GM12878 (cell line): ENCODE measurements at regions not wholly inside any gene's neighbourhood (a gene's known extent, or its start where the extent isn't known, plus 50 kb on each side); places are given as distances from the start of the nearest gene placed in this dataset.

Source experiments
- ATAC-seq: fragments of 200-7000 bp; cut with Tn5 transposase; 3 replicates; pipeline ENCODE4 v1.9.1; 2020; ENCODE audit warnings: mild to moderate bottlenecking, moderate library complexity
- BruUV-seq: library from RNA; stranded (reverse); fragments of 400-500 nt; replicated peaks from 2 replicates; lab custom pipeline; 2021; lab: Mats Ljungman, UMichigan
- CTCF ChIA-PET: fragments of 300-600 bp; sonication (Branson Sonifier 250); formaldehyde crosslinking; extraction: SDS; loops from one replicate; lab custom pipeline; 2021; ENCODE audit warnings: inconsistent platforms; lab: Yijun Ruan, JAX
- POLR2A ChIA-PET: fragments of 350-600 bp; formaldehyde crosslinking; extraction: SDS; loops from one replicate; lab custom pipeline; 2021; ENCODE audit warnings: inconsistent platforms; lab: Charles Lee
- RAD21 ChIA-PET: fragments of 300-600 bp; sonication (Branson Sonifier 250); formaldehyde crosslinking; loops from one replicate; lab custom pipeline; 2023; ENCODE audit warnings: antibody characterized with exemption; ENCODE audit not compliant: unreplicated experiment; lab: Charles Lee
- SMC1A ChIA-PET: fragments of 300-600 bp; sonication (Branson Sonifier 250); formaldehyde crosslinking; loops from one replicate; lab custom pipeline; 2023; ENCODE audit not compliant: unreplicated experiment, uncharacterized antibody; lab: Charles Lee
- DNase-seq: peaks from one replicate; pipeline ENCODE4 v3.0.0-alpha.2; 2011; ENCODE audit warnings: low read depth, low spot score
- FAIRE-seq: peaks from 3 replicates; lab custom pipeline; 2011; peaks lifted over from hg19 to GRCh38; lab: Jason Lieb, UNC
- H2AFZ ChIP-seq: 2 replicates; pipeline ENCODE4 v1.6.0; 2011; ENCODE audit warnings: low read depth, low read length, control low read depth; ENCODE audit not compliant: control insufficient read depth
- H3K27ac ChIP-seq: 2 replicates; pipeline ENCODE4 v1.5.1; 2011; ENCODE audit warnings: control low read depth; ENCODE audit not compliant: control insufficient read depth, insufficient read depth
- H3K27me3 ChIP-seq, 2 experiments: replicated peaks in 1 of 2; 2 replicates each; pipeline versions ENCODE4 v1.6.0 to v1.6.1; 2011; ENCODE audit warnings: low read length in 1 of 2; ENCODE audit not compliant: control insufficient read depth in 2 of 2, insufficient read depth in 2 of 2
- H3K36me3 ChIP-seq, 2 experiments: 2 replicates each; pipeline ENCODE4 v1.5.1; 2011; ENCODE audit warnings: low read length in 1 of 2; ENCODE audit not compliant: control insufficient read depth in 2 of 2, insufficient read depth in 2 of 2
- H3K4me1 ChIP-seq: 2 replicates; pipeline ENCODE4 v1.6.1; 2011; ENCODE audit warnings: mild to moderate bottlenecking, low read length, moderate library complexity, mixed read lengths; ENCODE audit not compliant: control insufficient read depth, insufficient read depth
- H3K4me2 ChIP-seq: 2 replicates; pipeline ENCODE4 v1.6.0; 2011; ENCODE audit warnings: control low read depth; ENCODE audit not compliant: control insufficient read depth, insufficient read depth
- H3K4me3 ChIP-seq: fragments of 200-600 bp; sonication (generic); 2 replicates; pipeline ENCODE4 v1.5.1; 2016
- H3K79me2 ChIP-seq: 2 replicates; pipeline ENCODE4 v1.6.0; 2011; ENCODE audit warnings: low read length; ENCODE audit not compliant: control insufficient read depth, insufficient read depth
- H3K9ac ChIP-seq: 2 replicates; pipeline ENCODE4 v1.8.0; 2011; ENCODE audit warnings: low read length, control low read depth, mixed read lengths; ENCODE audit not compliant: control insufficient read depth, insufficient read depth
- H3K9me3 ChIP-seq: replicated peaks from 3 replicates; pipeline ENCODE4 v1.5.1; 2011; ENCODE audit warnings: mild to moderate bottlenecking, low read length; ENCODE audit not compliant: control insufficient read depth, insufficient read depth
- H4K20me1 ChIP-seq: 2 replicates; pipeline ENCODE4 v1.6.0; 2011; ENCODE audit not compliant: control insufficient read depth, insufficient read depth
- CBX5 ChIP-seq: sonication (generic); IDR thresholded peaks from 2 replicates; pipeline ENCODE4 v1.6.1; 2016; ENCODE audit warnings: low read depth, moderate library complexity, mild to moderate bottlenecking, inconsistent platforms
- E2F4 ChIP-seq: IDR thresholded peaks from 2 replicates; pipeline ENCODE4 v1.6.1; 2012; ENCODE audit warnings: low read depth, low read length, improper control_type of control experiment
- E2F8 ChIP-seq: fragments of 450-650 bp; IDR thresholded peaks from 2 replicates; pipeline ENCODE4 v1.6.1; 2018; ENCODE audit warnings: mild to moderate bottlenecking, low read depth, moderate library complexity; ENCODE audit not compliant: partially characterized antibody
- ESRRA ChIP-seq: IDR thresholded peaks from 2 replicates; pipeline ENCODE4 v1.6.1; 2012; ENCODE audit warnings: mild to moderate bottlenecking, low read length, improper control_type of control experiment
- GABPA ChIP-seq: IDR thresholded peaks from 2 replicates; pipeline ENCODE4 v1.6.1; 2014; ENCODE audit warnings: antibody characterized with exemption, low read depth, mild to moderate bottlenecking, inconsistent platforms
- KAT2A ChIP-seq: conservative IDR thresholded peaks from 2 replicates; pipeline ENCODE4 v1.6.1; 2011; ENCODE audit warnings: low read depth, low read length; ENCODE audit not compliant: control insufficient read depth
- MLLT1 ChIP-seq: fragments of 450-650 bp; IDR thresholded peaks from 2 replicates; pipeline ENCODE4 v1.6.1; 2016; ENCODE audit warnings: mild to moderate bottlenecking
- NR2C2 ChIP-seq: IDR thresholded peaks from 2 replicates; pipeline ENCODE4 v1.6.1; 2011; ENCODE audit warnings: borderline replicate concordance, low read depth; ENCODE audit not compliant: control insufficient read depth, insufficient read length
- SP1 ChIP-seq: IDR thresholded peaks from one replicate; pipeline ENCODE4 v1.6.1; 2011; ENCODE audit warnings: low read depth, low read length
- SREBF2 ChIP-seq: IDR thresholded peaks from 2 replicates; pipeline ENCODE4 v1.6.1; 2012; ENCODE audit warnings: mild to moderate bottlenecking, low read length
- ZBED1 ChIP-seq: IDR thresholded peaks from 2 replicates; pipeline ENCODE4 v1.6.1; 2016; ENCODE audit warnings: borderline replicate concordance
- ZNF622 ChIP-seq: fragments of 450-650 bp; IDR thresholded peaks from 2 replicates; pipeline ENCODE4 v1.6.1; 2017; ENCODE audit warnings: mild to moderate bottlenecking, inconsistent platforms
- WGBS: methylation state at CpG from one replicate; pipeline ENCODE4 v1.1.6; 2016; ENCODE audit warnings: low lambda C conversion rate; ENCODE audit not compliant: insufficient replicate concordance, insufficient coverage; ENCODE audit errors: missing lambda C conversion rate; 5-methylcytosine and 5-hydroxymethylcytosine counted together
- in situ Hi-C: fragments of 300-500 bp; cut with MboI; formaldehyde crosslinking; loops from 9 replicates; pipeline ENCODE4 v1.14.3; 2018; ENCODE audit warnings: mixed read lengths
- intact Hi-C: fragments of 100-400 bp; cut with micrococcal nuclease; formaldehyde crosslinking; loops from one replicate; pipeline ENCODE4 v1.14.2; 2022; ENCODE audit not compliant: unreplicated experiment
- TF ChIP-seq, protein P1 (sequence below): fragments of 450-650 bp; IDR thresholded peaks from 2 replicates; pipeline ENCODE4 v1.6.1; 2017; ENCODE audit warnings: mild to moderate bottlenecking, moderate library complexity

- Histone ChIP-seq H3K9me3 (no peaks in the 10 kb centered on the region), H3K4me1 (no peaks in the 10 kb centered on the region), H3K4me3 (no peak overlapping the region), H3K9ac (no peak overlapping the region), H2AFZ (no peak overlapping the region), H3K79me2 (no peaks in the 10 kb centered on the region), H3K36me3 (no peaks in the 10 kb centered on the region), H4K20me1 (no peaks in the 10 kb centered on the region), H3K27me3 (no peaks in the 10 kb centered on the region), H3K27ac (no peak overlapping the region), H3K4me2 (no peak overlapping the region)
- ChIA-PET POLR2A (no interaction called here), CTCF (no interaction called here), RAD21 (no interaction called here), SMC1A (no interaction called here)
- 18% methylated on average over 4 of the region's 4 CpGs for WGBS
- ATAC-seq: no peak
- no peak for TF ChIP-seq ZBED1
- no peak for TF ChIP-seq E2F4
- no peak for TF ChIP-seq MLLT1
- no peak for TF ChIP-seq E2F8
- no peak for TF ChIP-seq CBX5
- TF ChIP-seq ZNF622: no peak
- TF ChIP-seq ESRRA: no peak
- no peak for TF ChIP-seq KAT2A
- TF ChIP-seq SREBF2: no peak
- no peak for TF ChIP-seq GABPA
- TF ChIP-seq, protein P1, sequence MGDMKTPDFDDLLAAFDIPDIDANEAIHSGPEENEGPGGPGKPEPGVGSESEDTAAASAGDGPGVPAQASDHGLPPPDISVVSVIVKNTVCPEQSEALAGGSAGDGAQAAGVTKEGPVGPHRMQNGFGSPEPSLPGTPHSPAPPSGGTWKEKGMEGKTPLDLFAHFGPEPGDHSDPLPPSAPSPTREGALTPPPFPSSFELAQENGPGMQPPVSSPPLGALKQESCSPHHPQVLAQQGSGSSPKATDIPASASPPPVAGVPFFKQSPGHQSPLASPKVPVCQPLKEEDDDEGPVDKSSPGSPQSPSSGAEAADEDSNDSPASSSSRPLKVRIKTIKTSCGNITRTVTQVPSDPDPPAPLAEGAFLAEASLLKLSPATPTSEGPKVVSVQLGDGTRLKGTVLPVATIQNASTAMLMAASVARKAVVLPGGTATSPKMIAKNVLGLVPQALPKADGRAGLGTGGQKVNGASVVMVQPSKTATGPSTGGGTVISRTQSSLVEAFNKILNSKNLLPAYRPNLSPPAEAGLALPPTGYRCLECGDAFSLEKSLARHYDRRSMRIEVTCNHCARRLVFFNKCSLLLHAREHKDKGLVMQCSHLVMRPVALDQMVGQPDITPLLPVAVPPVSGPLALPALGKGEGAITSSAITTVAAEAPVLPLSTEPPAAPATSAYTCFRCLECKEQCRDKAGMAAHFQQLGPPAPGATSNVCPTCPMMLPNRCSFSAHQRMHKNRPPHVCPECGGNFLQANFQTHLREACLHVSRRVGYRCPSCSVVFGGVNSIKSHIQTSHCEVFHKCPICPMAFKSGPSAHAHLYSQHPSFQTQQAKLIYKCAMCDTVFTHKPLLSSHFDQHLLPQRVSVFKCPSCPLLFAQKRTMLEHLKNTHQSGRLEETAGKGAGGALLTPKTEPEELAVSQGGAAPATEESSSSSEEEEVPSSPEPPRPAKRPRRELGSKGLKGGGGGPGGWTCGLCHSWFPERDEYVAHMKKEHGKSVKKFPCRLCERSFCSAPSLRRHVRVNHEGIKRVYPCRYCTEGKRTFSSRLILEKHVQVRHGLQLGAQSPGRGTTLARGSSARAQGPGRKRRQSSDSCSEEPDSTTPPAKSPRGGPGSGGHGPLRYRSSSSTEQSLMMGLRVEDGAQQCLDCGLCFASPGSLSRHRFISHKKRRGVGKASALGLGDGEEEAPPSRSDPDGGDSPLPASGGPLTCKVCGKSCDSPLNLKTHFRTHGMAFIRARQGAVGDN: no peak
- TF ChIP-seq NR2C2: no peak
- TF ChIP-seq SP1: no peak
- in situ Hi-C loops: no loop called here
- no peak for DNase-seq
- intact Hi-C loops: no loop called here
- BruUV-seq: no TSS peak
- no peak for FAIRE-seq
Observed at GRCh38 chr12:83197483-83197914, 510.8 kb downstream of the TMTC2 start.
